Activated CD8-positive, alpha-beta T cell treated with anti-CD3 and anti-CD28 coated beads, Interleukin-2, amount 10 ng/mL, durations not matched to agents 7 days and 5 days (primary cell): ENCODE measurements at regions not wholly inside any gene's neighbourhood (a gene's known extent, or its start where the extent isn't known, plus 50 kb on each side); places are given as distances from the start of the nearest gene placed in this dataset.

Source experiments
- ATAC-seq: fragments of 150-1000 bp; cut with Tn5 transposase; one replicate; pipeline ENCODE4 v1.10.0; 2021; ENCODE audit warnings: moderate library complexity
- CTCF ChIA-PET: fragments of 350-600 bp; sonication (Branson Sonifier 250); formaldehyde crosslinking; loops from one replicate; lab custom pipeline; 2021; ENCODE audit warnings: antibody characterized with exemption; lab: Charles Lee
- POLR2A ChIA-PET: fragments of 350-600 bp; sonication (Branson Sonifier 250); formaldehyde crosslinking; loops from one replicate; lab custom pipeline; 2021; ENCODE audit warnings: antibody characterized with exemption; lab: Charles Lee
- DNase-seq: peaks from one replicate; pipeline ENCODE4 v3.0.0-alpha.2; 2020
- H3K27ac Mint-ChIP-seq: one replicate; pipeline ENCODE4 v1.8.0; 2021; ENCODE audit warnings: mild to moderate bottlenecking, mixed read lengths
- H3K27me3 Mint-ChIP-seq: one replicate; pipeline ENCODE4 v1.8.0; 2021; ENCODE audit warnings: low read depth, mixed read lengths
- H3K36me3 Mint-ChIP-seq: one replicate; pipeline ENCODE4 v1.8.0; 2021; ENCODE audit warnings: low read depth, mixed read lengths
- H3K4me1 Mint-ChIP-seq: one replicate; pipeline ENCODE4 v1.8.0; 2021; ENCODE audit warnings: low read depth, mixed read lengths
- H3K4me3 Mint-ChIP-seq: one replicate; pipeline ENCODE4 v1.8.0; 2021; ENCODE audit warnings: mild to moderate bottlenecking, mixed read lengths
- H3K9me3 Mint-ChIP-seq: one replicate; pipeline ENCODE4 v1.8.0; 2022; ENCODE audit warnings: mixed read lengths; ENCODE audit not compliant: insufficient read depth

GRCh38 chr11:104830508-104830907 is 67.8 kb downstream of the CASP12 start:
- Mint-ChIP-seq H3K27me3 (no peaks in the 10 kb centered on the region), H3K9me3 (no peaks in the 10 kb centered on the region), H3K4me3 (no peak overlapping the region), H3K4me1 (no peaks in the 10 kb centered on the region), H3K36me3 (no peaks in the 10 kb centered on the region), H3K27ac (no peak overlapping the region)
- ChIA-PET CTCF (no interaction called here), POLR2A (no interaction called here)
- DNase-seq (no peak), ATAC-seq (no peak)

GRCh38 chr11:104830080-104830479 is 68.2 kb downstream of the CASP12 start:
- H3K27ac Mint-ChIP-seq = no peak overlapping the region
- DNase-seq (no peak), ATAC-seq (no peak)
- H3K36me3 Mint-ChIP-seq = no peaks in the 10 kb centered on the region
- H3K27me3 Mint-ChIP-seq = no peaks in the 10 kb centered on the region
- CTCF ChIA-PET = no interaction called here
- H3K4me1 Mint-ChIP-seq = no peaks in the 10 kb centered on the region
- H3K4me3 Mint-ChIP-seq = no peak overlapping the region
- no peaks in the 10 kb centered on the region for H3K9me3 Mint-ChIP-seq
- POLR2A ChIA-PET = no interaction called here

- H3K36me3 Mint-ChIP-seq = no peaks in the 10 kb centered on the region
- no peaks in the 10 kb centered on the region for H3K4me1 Mint-ChIP-seq
- H3K27ac Mint-ChIP-seq = no peak overlapping the region
- DNase-seq (no peak), ATAC-seq (no peak)
- CTCF ChIA-PET = no interaction called here
- no peaks in the 10 kb centered on the region for H3K9me3 Mint-ChIP-seq
- POLR2A ChIA-PET = no interaction called here
- H3K27me3 Mint-ChIP-seq = no peaks in the 10 kb centered on the region
- no peak overlapping the region for H3K4me3 Mint-ChIP-seq
Observed at GRCh38 chr11:104826772-104827171, 71.5 kb downstream of the CASP12 start.

- Mint-ChIP-seq H3K4me1 (no peaks in the 10 kb centered on the region), H3K27me3 (no peaks in the 10 kb centered on the region), H3K9me3 (no peaks in the 10 kb centered on the region), H3K4me3 (no peak overlapping the region), H3K36me3 (no peaks in the 10 kb centered on the region), H3K27ac (no peak overlapping the region)
- CTCF ChIA-PET = interaction anchor here (0.9 to 1.1 kb wide), 2 partner anchors 177 to 210 kb away, joined by 3 read pairs; no protein-coding TSS in a partner anchor
- POLR2A ChIA-PET = no interaction called here
- no peak for DNase-seq
- ATAC-seq = no peak
Observed at GRCh38 chr11:104823657-104824056, 74.6 kb downstream of the CASP12 start.

GRCh38 chr11:104820431-104820830 is 77.8 kb downstream of the CASP12 start:
- Mint-ChIP-seq H3K9me3 (no peaks in the 10 kb centered on the region), H3K27me3 (no peaks in the 10 kb centered on the region), H3K4me1 (no peaks in the 10 kb centered on the region), H3K4me3 (no peak overlapping the region), H3K36me3 (no peaks in the 10 kb centered on the region), H3K27ac (no peak overlapping the region)
- DNase-seq (no peak), ATAC-seq (no peak)
- ChIA-PET CTCF (no interaction called here), POLR2A (interaction anchor here (0.6 kb wide), 1 partner anchor 35 kb away, joined by 4 read pairs; no protein-coding TSS in a partner anchor)

- no peaks in the 10 kb centered on the region for H3K4me1 Mint-ChIP-seq
- no peak for DNase-seq
- no peak for ATAC-seq
- no peaks in the 10 kb centered on the region for H3K36me3 Mint-ChIP-seq
- H3K4me3 Mint-ChIP-seq = no peak overlapping the region
- no peaks in the 10 kb centered on the region for H3K9me3 Mint-ChIP-seq
- no peaks in the 10 kb centered on the region for H3K27me3 Mint-ChIP-seq
- POLR2A ChIA-PET = interaction anchor here (0.6 kb wide), 1 partner anchor 36 kb away, joined by 4 read pairs; no protein-coding TSS in a partner anchor
- H3K27ac Mint-ChIP-seq = no peak overlapping the region
- CTCF ChIA-PET = no interaction called here
Observed at GRCh38 chr11:104819603-104820002, 78.7 kb downstream of the CASP12 start.

GRCh38 chr11:104819107-104819506 is 79.2 kb downstream of the CASP12 start:
- no peaks in the 10 kb centered on the region for H3K4me1 Mint-ChIP-seq
- DNase-seq (no peak), ATAC-seq (no peak)
- H3K9me3 Mint-ChIP-seq = no peaks in the 10 kb centered on the region
- POLR2A ChIA-PET = no interaction called here
- H3K4me3 Mint-ChIP-seq = no peak overlapping the region
- H3K27ac Mint-ChIP-seq = no peak overlapping the region
- H3K27me3 Mint-ChIP-seq = no peaks in the 10 kb centered on the region
- H3K36me3 Mint-ChIP-seq = no peaks in the 10 kb centered on the region
- CTCF ChIA-PET = no interaction called here

GRCh38 chr11:104817973-104818372 is 80.3 kb downstream of the CASP12 start:
- Mint-ChIP-seq H3K27ac (no peak overlapping the region), H3K9me3 (no peaks in the 10 kb centered on the region), H3K36me3 (no peaks in the 10 kb centered on the region), H3K27me3 (no peaks in the 10 kb centered on the region), H3K4me1 (no peaks in the 10 kb centered on the region), H3K4me3 (no peak overlapping the region)
- ChIA-PET POLR2A (no interaction called here), CTCF (no interaction called here)
- ATAC-seq (no peak), DNase-seq (no peak)

- H3K27ac Mint-ChIP-seq = no peak overlapping the region
- ATAC-seq (no peak), DNase-seq (no peak)
- H3K9me3 Mint-ChIP-seq = peaks cover 7% of the 10 kb centered on the region
- no peaks in the 10 kb centered on the region for H3K27me3 Mint-ChIP-seq
- H3K4me1 Mint-ChIP-seq = no peaks in the 10 kb centered on the region
- CTCF ChIA-PET = no interaction called here
- H3K36me3 Mint-ChIP-seq = no peaks in the 10 kb centered on the region
- H3K4me3 Mint-ChIP-seq = no peak overlapping the region
- POLR2A ChIA-PET = no interaction called here
Observed at GRCh38 chr11:104813532-104813931, 84.7 kb downstream of the CASP12 start.

GRCh38 chr11:104812103-104812788 is 86.0 kb downstream of the CASP12 start:
- no peaks in the 10 kb centered on the region for H3K27me3 Mint-ChIP-seq
- peaks cover 7% of the 10 kb centered on the region for H3K9me3 Mint-ChIP-seq
- no peak overlapping the region for H3K27ac Mint-ChIP-seq
- ChIA-PET CTCF (no interaction called here), POLR2A (no interaction called here)
- H3K4me1 Mint-ChIP-seq = no peaks in the 10 kb centered on the region
- no peak for DNase-seq
- no peaks in the 10 kb centered on the region for H3K36me3 Mint-ChIP-seq
- no peak for ATAC-seq
- no peak overlapping the region for H3K4me3 Mint-ChIP-seq

GRCh38 chr11:104803776-104804175 is 94.5 kb downstream of the CASP12 start:
- ChIA-PET POLR2A (no interaction called here), CTCF (no interaction called here)
- Mint-ChIP-seq H3K27me3 (no peaks in the 10 kb centered on the region), H3K9me3 (peaks cover 7% of the 10 kb centered on the region), H3K4me1 (peaks cover 18% of the 10 kb centered on the region), H3K36me3 (peaks cover 10% of the 10 kb centered on the region), H3K4me3 (no peak overlapping the region), H3K27ac (no peak overlapping the region)
- ATAC-seq (no peak), DNase-seq (no peak)

GRCh38 chr11:104799251-104799650 is 99.0 kb downstream of the CASP12 start:
- DNase-seq = no peak
- CTCF ChIA-PET = interaction anchor here (1.0 to 1.4 kb wide), 4 partner anchors 17 to 189 kb away, joined by 3 to 5 read pairs (median 4); no protein-coding TSS in a partner anchor
- peak overlapping the region; percentile 88 for H3K27ac Mint-ChIP-seq
- ATAC-seq = peak; percentile 77
- POLR2A ChIA-PET = no interaction called here
- peak overlapping the region; percentile 61 for H3K4me3 Mint-ChIP-seq
- peaks cover 37% of the 10 kb centered on the region for H3K4me1 Mint-ChIP-seq
- H3K27me3 Mint-ChIP-seq = no peaks in the 10 kb centered on the region
- peaks cover 29% of the 10 kb centered on the region for H3K36me3 Mint-ChIP-seq
- peaks cover 26% of the 10 kb centered on the region for H3K9me3 Mint-ChIP-seq
